ENCODE measurements at regions not wholly inside any gene's neighbourhood (a gene's known extent, or its start where the extent isn't known, plus 50 kb on each side); places are given as distances from the start of the nearest gene placed in this dataset.

GRCh38 chr2:142525720-142526119 lies 351.7 kb upstream of the KYNU start:
- Histone ChIP-seq H3K4me3 (no peak overlapping the region), H3K27me3 (no peaks in the 10 kb centered on the region), H3K27ac (no peak overlapping the region), H3K9me3 (no peaks in the 10 kb centered on the region), H3K36me3 (no peaks in the 10 kb centered on the region), H3K4me1 (no peaks in the 10 kb centered on the region)
- TF ChIP-seq POLR2A (IDR thresholded peaks at IDR 0.05) (no peak), CTCF (IDR thresholded peaks at IDR 0.05 in 4 of 5, conservative IDR thresholded peaks at IDR 0.05 in 1 of 5) (no peak)
- ATAC-seq (no peak), DNase-seq (no peak)
- in situ Hi-C loops (cut with MboI; ENCODE audit: low sequenced_read_pairs in 4 of 4), result no loop called here
- intact Hi-C loops (cut with DNase I; ENCODE audit: low total_unique reads), result no loop called here

- intact Hi-C loops (cut with DNase I; ENCODE audit: low total_unique reads), result no loop called here
- DNase-seq (no peak), ATAC-seq (no peak)
- TF ChIP-seq CTCF (IDR thresholded peaks at IDR 0.05 in 4 of 5, conservative IDR thresholded peaks at IDR 0.05 in 1 of 5) (no peak), POLR2A (IDR thresholded peaks at IDR 0.05) (no peak)
- H3K27me3 ChIP-seq, result no peaks in the 10 kb centered on the region
- H3K9me3 ChIP-seq, result no peaks in the 10 kb centered on the region
- no peaks in the 10 kb centered on the region for H3K4me1 ChIP-seq
- H3K36me3 ChIP-seq, result no peaks in the 10 kb centered on the region
- no peak overlapping the region for H3K27ac ChIP-seq
- in situ Hi-C loops (cut with MboI; ENCODE audit: low sequenced_read_pairs in 4 of 4), result no loop called here
- no peak overlapping the region for H3K4me3 ChIP-seq
Measured at GRCh38 chr2:142521492-142521891, 356.0 kb upstream of the KYNU start.

- H3K27ac ChIP-seq, result no peak overlapping the region
- intact Hi-C loops (cut with DNase I; ENCODE audit: low total_unique reads), result no loop called here
- no peaks in the 10 kb centered on the region for H3K9me3 ChIP-seq
- no peaks in the 10 kb centered on the region for H3K4me1 ChIP-seq
- in situ Hi-C loops (cut with MboI; ENCODE audit: low sequenced_read_pairs in 4 of 4), result no loop called here
- no peaks in the 10 kb centered on the region for H3K36me3 ChIP-seq
- no peaks in the 10 kb centered on the region for H3K27me3 ChIP-seq
- ATAC-seq, result no peak
- no peak for DNase-seq
- no peak for TF ChIP-seq POLR2A (IDR thresholded peaks at IDR 0.05)
- TF ChIP-seq CTCF (IDR thresholded peaks at IDR 0.05 in 4 of 5, conservative IDR thresholded peaks at IDR 0.05 in 1 of 5), result no peak
- H3K4me3 ChIP-seq, result no peak overlapping the region
Measured at GRCh38 chr2:142515493-142515892, 362.0 kb upstream of the KYNU start.

- TF ChIP-seq CTCF (IDR thresholded peaks at IDR 0.05 in 4 of 5, conservative IDR thresholded peaks at IDR 0.05 in 1 of 5) (no peak), POLR2A (IDR thresholded peaks at IDR 0.05) (no peak)
- DNase-seq (no peak), ATAC-seq (no peak)
- intact Hi-C loops (cut with DNase I; ENCODE audit: low total_unique reads), result no loop called here
- Histone ChIP-seq H3K27me3 (no peaks in the 10 kb centered on the region), H3K9me3 (no peaks in the 10 kb centered on the region), H3K27ac (no peak overlapping the region), H3K4me1 (no peaks in the 10 kb centered on the region), H3K4me3 (no peak overlapping the region), H3K36me3 (no peaks in the 10 kb centered on the region)
- in situ Hi-C loops (cut with MboI; ENCODE audit: low sequenced_read_pairs in 4 of 4), result no loop called here
Measured at GRCh38 chr2:142509401-142509800, 368.1 kb upstream of the KYNU start.

GRCh38 chr2:142504754-142505153 lies 372.7 kb upstream of the KYNU start:
- TF ChIP-seq CTCF (IDR thresholded peaks at IDR 0.05 in 4 of 5, conservative IDR thresholded peaks at IDR 0.05 in 1 of 5), result no peak
- no peak for TF ChIP-seq POLR2A (IDR thresholded peaks at IDR 0.05)
- in situ Hi-C loops (cut with MboI; ENCODE audit: low sequenced_read_pairs in 4 of 4), result no loop called here
- Histone ChIP-seq H3K36me3 (no peaks in the 10 kb centered on the region), H3K4me1 (no peaks in the 10 kb centered on the region), H3K27ac (no peak overlapping the region), H3K9me3 (no peaks in the 10 kb centered on the region), H3K4me3 (no peak overlapping the region), H3K27me3 (no peaks in the 10 kb centered on the region)
- no peak for DNase-seq
- intact Hi-C loops (cut with DNase I; ENCODE audit: low total_unique reads), result no loop called here
- no peak for ATAC-seq

Data from gastrocnemius medialis (tissue), 4 donors.